Heart left ventricle (tissue), 16 donors: ENCODE measurements at regions not wholly inside any gene's neighbourhood (a gene's known extent, or its start where the extent isn't known, plus 50 kb on each side); places are given as distances from the start of the nearest gene placed in this dataset.

Source experiments
- ATAC-seq, 4 donors: fragments of 200-7000 bp; cut with Tn5 transposase; one replicate each; pipeline ENCODE4 v1.9.1; 2020 to 2022; ENCODE audit warnings: moderate library complexity in 4 of 4, mild to moderate bottlenecking in 3 of 4, moderate number of reproducible peaks in 1 of 4
- DNase-seq, 5 donors: peaks; one replicate each; pipeline ENCODE4 v3.0.0-alpha.2; 2020
- H3K27ac ChIP-seq, 12 donors: fragments of 200-600 bp; sonication (generic) in 4 of 12; one replicate each; pipeline versions ENCODE4 v1.5.0 to v1.8.0; 2016 to 2022; ENCODE audit warnings: mild to moderate bottlenecking in 2 of 12
- H3K27me3 ChIP-seq, 9 donors: fragments of 200-600 bp; sonication (generic) in 2 of 9; one replicate each; pipeline versions ENCODE4 v1.5.1 to v1.8.0; 2016 to 2022; ENCODE audit warnings: mild to moderate bottlenecking in 3 of 9
- H3K36me3 ChIP-seq, 9 donors: fragments of 200-600 bp; sonication (generic) in 2 of 9; one replicate each; pipeline versions ENCODE4 v1.5.0 to v1.8.0; 2018 to 2022; ENCODE audit warnings: mild to moderate bottlenecking in 2 of 9
- H3K4me1 ChIP-seq, 12 donors: fragments of 200-600 bp; sonication (generic) in 4 of 12; one replicate each; pipeline versions ENCODE4 v1.5.0 to v1.8.0; 2016 to 2022; ENCODE audit warnings: mild to moderate bottlenecking in 3 of 12
- H3K4me3 ChIP-seq, 12 donors: fragments of 200-600 bp; sonication (generic) in 4 of 12; one replicate each; pipeline versions ENCODE4 v1.5.0 to v1.8.0; 2017 to 2022; ENCODE audit warnings: mild to moderate bottlenecking in 9 of 12, moderate library complexity in 4 of 12
- H3K9me3 ChIP-seq, 12 donors: fragments of 200-600 bp; sonication (generic) in 4 of 12; one replicate each; pipeline versions ENCODE4 v1.5.0 to v1.8.0; 2016 to 2022; ENCODE audit warnings: mild to moderate bottlenecking in 1 of 12
- CTCF ChIP-seq, 12 donors: fragments of 200-600 bp; sonication (generic) in 4 of 12; IDR thresholded peaks; one replicate each; pipeline versions ENCODE4 v1.5.0 to v1.8.0; 2018 to 2022; ENCODE audit warnings: antibody characterized with exemption in 12 of 12, mild to moderate bottlenecking in 5 of 12
- POLR2A ChIP-seq, 2 donors: fragments of 450-650 bp; IDR thresholded peaks; one replicate each; pipeline ENCODE4 v1.6.1; 2017; ENCODE audit warnings: antibody characterized with exemption in 2 of 2, mild to moderate bottlenecking in 2 of 2, moderate library complexity in 2 of 2
- WGBS, 4 donors: extraction: QIAGEN DNeasy Blood & Tissue Kit in 2 of 4; methylation state at CpG; one replicate each; pipeline versions ENCODE4 v1.1.5 to v1.1.7; 2013 to 2018; 5-methylcytosine and 5-hydroxymethylcytosine counted together
- intact Hi-C, 10 donors: fragments of 100-400 bp; cut with DNase I; formaldehyde crosslinking; loops; one replicate each; pipeline versions ENCODE4 v1.11.1 to v1.14.2; 2022
- donor health status: ischemic (EF 13 %, LVEDD 7.1; RV severe dilation, severe dysfunction).
- donor health status: healthy with polysubstance abuse.
- donor health status: DM: no; HTN: yes; CAD: no.
- donor health status: DM: no; HTN: no; CAD: no.
- donor health status: ischemic (EF 25% LVEDD 6.9; RV normal size, moderate dysfunction).
- donor health status: ischemic (EF 25% LVEDD 5.7; RV mildly dilated, moderate dysfunction).
- donor health status: healthy.
- donor health status: DM: yes; HTN: yes; CAD: no.
- donor health status: ischemic (EF 35%, LVEDD 5.7; RV mildly dilated, moderate dysfunction).
- donor health status: nonischemic (EF 11% LVEDD 7.7; RV severe dilation, severe dysfunction).
- donor health status: DM: yes; HTN: yes; CAD: no.
- donor health status: PGD.
- donor health status: ischemic (EF 29% LVEDD 5.4; RV normal size, mild dysfunction).
- donor health status: nonischemic (EF 23%, LVEDD 6.1; RV moderate dilation, normal function).

GRCh38 chr6:56753811-56754210, 111.1 kb upstream of the DST start:
- Histone ChIP-seq H3K4me1 (peaks cover 0 to 88% (median 58%) of the 10 kb centered on the region in 12 donors), H3K4me3 (no peak overlapping the region), H3K36me3 (no peaks in the 10 kb centered on the region), H3K27ac (peak overlapping the region in 3 of 12 donors; percentile 9 to 41 (median 11)), H3K27me3 (no peaks in the 10 kb centered on the region), H3K9me3 (no peaks in the 10 kb centered on the region)
- WGBS, 4 donors, result 79 to 99% (median 91%) methylated on average over 1 of the region's 1 CpG
- ATAC-seq, result no peak
- no peak for DNase-seq
- TF ChIP-seq CTCF (IDR thresholded peaks at IDR 0.05), result no peak
- TF ChIP-seq POLR2A (IDR thresholded peaks at IDR 0.05), result no peak
- intact Hi-C loops, result no loop called here

- TF ChIP-seq POLR2A (IDR thresholded peaks at IDR 0.05) (no peak), CTCF (IDR thresholded peaks at IDR 0.05) (no peak)
- DNase-seq, result no peak
- Histone ChIP-seq H3K9me3 (no peaks in the 10 kb centered on the region), H3K4me1 (peaks cover 0 to 83% (median 48%) of the 10 kb centered on the region in 12 donors), H3K27ac (no peak overlapping the region), H3K27me3 (no peaks in the 10 kb centered on the region), H3K36me3 (no peaks in the 10 kb centered on the region), H3K4me3 (no peak overlapping the region)
- WGBS, 4 donors, result 89 to 96% (median 94%) methylated on average over 4 of the region's 4 CpGs
- intact Hi-C loops, result no loop called here
- no peak for ATAC-seq
Measured at GRCh38 chr6:56752534-56752933, 109.8 kb upstream of the DST start.

GRCh38 chr6:56752009-56752408, 109.3 kb upstream of the DST start:
- H3K27ac ChIP-seq, result no peak overlapping the region
- H3K27me3 ChIP-seq, result no peaks in the 10 kb centered on the region
- H3K4me1 ChIP-seq, result peaks cover 0 to 83% (median 45%) of the 10 kb centered on the region in 12 donors
- intact Hi-C loops, result no loop called here
- ATAC-seq (peak in 2 of 4 donors; percentile 50 to 53), DNase-seq (no peak)
- H3K9me3 ChIP-seq, result no peaks in the 10 kb centered on the region
- H3K36me3 ChIP-seq, result no peaks in the 10 kb centered on the region
- TF ChIP-seq POLR2A (IDR thresholded peaks at IDR 0.05) (no peak), CTCF (IDR thresholded peaks at IDR 0.05) (no peak)
- no peak overlapping the region for H3K4me3 ChIP-seq

GRCh38 chr6:56751604-56752003, 108.9 kb upstream of the DST start:
- TF ChIP-seq CTCF (IDR thresholded peaks at IDR 0.05), result no peak
- TF ChIP-seq POLR2A (IDR thresholded peaks at IDR 0.05), result no peak
- intact Hi-C loops, result loop anchor here in 1 of 10 donors (2.0 kb wide), 1 partner anchor 37 kb away; no protein-coding TSS in a partner anchor
- Histone ChIP-seq H3K9me3 (no peaks in the 10 kb centered on the region), H3K36me3 (no peaks in the 10 kb centered on the region), H3K4me1 (peaks cover 0 to 80% (median 44%) of the 10 kb centered on the region in 12 donors), H3K4me3 (no peak overlapping the region), H3K27ac (no peak overlapping the region), H3K27me3 (no peaks in the 10 kb centered on the region)
- 54 to 70% (median 64%) methylated on average over 1 of the region's 1 CpG for WGBS, 4 donors
- ATAC-seq (no peak), DNase-seq (no peak)
